SK-N-SH treated with all-trans-retinoic acid at 6 μM for 48 hours (cell line): ENCODE measurements at regions not wholly inside any gene's neighbourhood (a gene's known extent, or its start where the extent isn't known, plus 50 kb on each side); places are given as distances from the start of the nearest gene placed in this dataset.

Experiments
- ARNTL ChIP-seq: fragments of 450-650 bp; formaldehyde crosslinking; IDR thresholded peaks from 2 replicates; pipeline ENCODE4 v1.5.0; 2020; ENCODE audit warnings: low read depth, mild to moderate bottlenecking, moderate library complexity, borderline replicate concordance
- OSR1 ChIP-seq: fragments of 250-450 bp; sonication (Bioruptor Pico); IDR thresholded peaks from 2 replicates; pipeline ENCODE4 v1.8.0; 2022; ENCODE audit warnings: moderate library complexity, mild to moderate bottlenecking, inconsistent platforms
- RARB ChIP-seq: fragments of 250-450 bp; sonication (Bioruptor Pico); IDR thresholded peaks from 2 replicates; pipeline ENCODE4 v1.8.0; 2021; ENCODE audit warnings: mild to moderate bottlenecking, moderate library complexity
- ZNF565 ChIP-seq: fragments of 450-650 bp; formaldehyde crosslinking; conservative IDR thresholded peaks from 2 replicates; pipeline ENCODE4 v1.5.0; 2020; ENCODE audit warnings: low read depth, mild to moderate bottlenecking, moderate library complexity
- TF ChIP-seq, protein P1 (sequence below): fragments of 250-450 bp; sonication (Bioruptor Pico); IDR thresholded peaks from 2 replicates; pipeline ENCODE4 v1.8.0; 2020; ENCODE audit warnings: mild to moderate bottlenecking, moderate library complexity, borderline replicate concordance
- TF ChIP-seq, protein P2 (sequence below): fragments of 250-450 bp; sonication (Bioruptor Pico); IDR thresholded peaks from 2 replicates; pipeline ENCODE4 v1.5.1; 2021; ENCODE audit warnings: mild to moderate bottlenecking, moderate library complexity

DNA sequence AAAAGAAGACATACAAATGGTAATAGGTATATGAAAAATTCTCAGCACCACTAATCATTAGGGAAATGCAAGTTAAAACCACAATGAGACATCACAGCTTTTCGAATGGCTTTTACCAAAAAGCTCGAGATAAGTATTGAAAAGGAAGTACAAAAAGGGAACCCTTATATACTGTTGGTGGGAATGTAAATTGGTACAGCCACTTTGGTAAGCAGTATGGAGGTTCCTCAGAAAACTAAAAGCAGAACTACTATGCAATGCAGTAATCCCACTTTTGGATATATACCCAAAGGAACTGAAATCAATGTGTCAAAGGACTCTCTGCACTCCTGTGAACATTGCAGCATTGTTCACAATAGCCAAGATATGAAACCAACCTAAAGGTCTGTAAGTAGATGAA lies 107.5 kb upstream of the SPATS2L start:
- TF ChIP-seq, protein P1, sequence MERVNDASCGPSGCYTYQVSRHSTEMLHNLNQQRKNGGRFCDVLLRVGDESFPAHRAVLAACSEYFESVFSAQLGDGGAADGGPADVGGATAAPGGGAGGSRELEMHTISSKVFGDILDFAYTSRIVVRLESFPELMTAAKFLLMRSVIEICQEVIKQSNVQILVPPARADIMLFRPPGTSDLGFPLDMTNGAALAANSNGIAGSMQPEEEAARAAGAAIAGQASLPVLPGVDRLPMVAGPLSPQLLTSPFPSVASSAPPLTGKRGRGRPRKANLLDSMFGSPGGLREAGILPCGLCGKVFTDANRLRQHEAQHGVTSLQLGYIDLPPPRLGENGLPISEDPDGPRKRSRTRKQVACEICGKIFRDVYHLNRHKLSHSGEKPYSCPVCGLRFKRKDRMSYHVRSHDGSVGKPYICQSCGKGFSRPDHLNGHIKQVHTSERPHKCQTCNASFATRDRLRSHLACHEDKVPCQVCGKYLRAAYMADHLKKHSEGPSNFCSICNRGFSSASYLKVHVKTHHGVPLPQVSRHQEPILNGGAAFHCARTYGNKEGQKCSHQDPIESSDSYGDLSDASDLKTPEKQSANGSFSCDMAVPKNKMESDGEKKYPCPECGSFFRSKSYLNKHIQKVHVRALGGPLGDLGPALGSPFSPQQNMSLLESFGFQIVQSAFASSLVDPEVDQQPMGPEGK: no peak
- TF ChIP-seq ZNF565 (CRISPR knock-in tag) (no peak), OSR1 (CRISPR knock-in tag) (no peak), ARNTL (CRISPR knock-in tag) (no peak), RARB (CRISPR knock-in tag) (no peak)
- TF ChIP-seq, protein P2, sequence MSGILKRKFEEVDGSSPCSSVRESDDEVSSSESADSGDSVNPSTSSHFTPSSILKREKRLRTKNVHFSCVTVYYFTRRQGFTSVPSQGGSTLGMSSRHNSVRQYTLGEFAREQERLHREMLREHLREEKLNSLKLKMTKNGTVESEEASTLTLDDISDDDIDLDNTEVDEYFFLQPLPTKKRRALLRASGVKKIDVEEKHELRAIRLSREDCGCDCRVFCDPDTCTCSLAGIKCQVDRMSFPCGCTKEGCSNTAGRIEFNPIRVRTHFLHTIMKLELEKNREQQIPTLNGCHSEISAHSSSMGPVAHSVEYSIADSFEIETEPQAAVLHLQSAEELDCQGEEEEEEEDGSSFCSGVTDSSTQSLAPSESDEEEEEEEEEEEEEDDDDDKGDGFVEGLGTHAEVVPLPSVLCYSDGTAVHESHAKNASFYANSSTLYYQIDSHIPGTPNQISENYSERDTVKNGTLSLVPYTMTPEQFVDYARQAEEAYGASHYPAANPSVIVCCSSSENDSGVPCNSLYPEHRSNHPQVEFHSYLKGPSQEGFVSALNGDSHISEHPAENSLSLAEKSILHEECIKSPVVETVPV (CRISPR knock-in tag): no peak
